MM.1S (cell line): ENCODE measurements at regions not wholly inside any gene's neighbourhood (a gene's known extent, or its start where the extent isn't known, plus 50 kb on each side); places are given as distances from the start of the nearest gene placed in this dataset.

Source experiments
- DNase-seq: peaks from one replicate; pipeline ENCODE4 v3.0.0-alpha.2; 2015
- H2AFZ ChIP-seq: fragments of 300-600 bp; sonication (generic); 2 replicates; pipeline ENCODE4 v1.6.0; 2016; ENCODE audit warnings: antibody characterized with exemption, low read length
- H3F3A ChIP-seq: fragments of 300-600 bp; sonication (generic); 2 replicates; pipeline ENCODE4 v1.6.1; 2016; ENCODE audit warnings: mild to moderate bottlenecking, antibody characterized with exemption, low read length, moderate library complexity, mixed read lengths; ENCODE audit not compliant: insufficient read depth
- H3K27ac ChIP-seq: fragments of 300-600 bp; sonication (generic); 2 replicates; pipeline ENCODE4 v1.5.1; 2016; ENCODE audit warnings: mild to moderate bottlenecking, low read length
- H3K27me3 ChIP-seq: fragments of 300-600 bp; sonication (generic); replicated peaks from 2 replicates; pipeline ENCODE4 v1.6.0; 2016; ENCODE audit warnings: low read length; ENCODE audit not compliant: insufficient read depth
- H3K36me3 ChIP-seq: fragments of 300-600 bp; sonication (generic); replicated peaks from 2 replicates; pipeline ENCODE4 v1.6.1; 2016; ENCODE audit warnings: mild to moderate bottlenecking, low read length, mixed read lengths; ENCODE audit not compliant: insufficient read depth
- H3K4me1 ChIP-seq: fragments of 300-600 bp; sonication (generic); 2 replicates; pipeline ENCODE4 v1.6.1; 2016; ENCODE audit warnings: low read length, mixed read lengths
- H3K4me2 ChIP-seq: fragments of 300-600 bp; sonication (generic); 2 replicates; pipeline ENCODE4 v1.6.0; 2016; ENCODE audit warnings: low read depth, low read length
- H3K4me3 ChIP-seq: fragments of 300-600 bp; sonication (generic); 2 replicates; pipeline ENCODE4 v1.5.1; 2016; ENCODE audit warnings: low read length, mixed read lengths
- H3K79me2 ChIP-seq: fragments of 300-600 bp; sonication (generic); 2 replicates; pipeline ENCODE4 v1.6.1; 2016; ENCODE audit warnings: mixed run types, low read length, mixed read lengths
- H3K9ac ChIP-seq: fragments of 300-600 bp; sonication (generic); 2 replicates; pipeline ENCODE4 v1.6.1; 2016; ENCODE audit warnings: low read length, mixed read lengths
- H3K9me2 ChIP-seq: fragments of 300-600 bp; sonication (generic); replicated peaks from 2 replicates; pipeline ENCODE4 v1.6.1; 2016; ENCODE audit warnings: mild to moderate bottlenecking, low read length, mixed read lengths; ENCODE audit not compliant: insufficient read depth
- H3K9me3 ChIP-seq: fragments of 300-600 bp; sonication (generic); replicated peaks from 2 replicates; pipeline ENCODE4 v1.6.1; 2016; ENCODE audit warnings: mild to moderate bottlenecking, low read length, mixed read lengths; ENCODE audit not compliant: insufficient read depth
- H4K20me1 ChIP-seq: fragments of 300-600 bp; sonication (generic); 2 replicates; pipeline ENCODE4 v1.6.1; 2016; ENCODE audit warnings: mild to moderate bottlenecking, low read length, moderate library complexity, mixed read lengths; ENCODE audit not compliant: insufficient read depth
- EZH2 ChIP-seq: fragments of 300-600 bp; sonication (generic); optimal IDR thresholded peaks from 2 replicates; pipeline ENCODE3; 2017; ENCODE audit warnings: low read depth, mild to moderate bottlenecking, antibody characterized with exemption, low read length, mixed read lengths
- EZH2phosphoT487 ChIP-seq: fragments of 300-600 bp; sonication (generic); IDR thresholded peaks from 2 replicates; pipeline ENCODE4 v1.6.1; 2018; ENCODE audit warnings: antibody characterized with exemption, low read length
- TF ChIP-seq, protein P1 (sequence below): fragments of 300-600 bp; sonication (generic); IDR thresholded peaks from 2 replicates; pipeline ENCODE4 v1.5.1; 2016; ENCODE audit warnings: antibody characterized with exemption, low read length, mixed read lengths

DNA sequence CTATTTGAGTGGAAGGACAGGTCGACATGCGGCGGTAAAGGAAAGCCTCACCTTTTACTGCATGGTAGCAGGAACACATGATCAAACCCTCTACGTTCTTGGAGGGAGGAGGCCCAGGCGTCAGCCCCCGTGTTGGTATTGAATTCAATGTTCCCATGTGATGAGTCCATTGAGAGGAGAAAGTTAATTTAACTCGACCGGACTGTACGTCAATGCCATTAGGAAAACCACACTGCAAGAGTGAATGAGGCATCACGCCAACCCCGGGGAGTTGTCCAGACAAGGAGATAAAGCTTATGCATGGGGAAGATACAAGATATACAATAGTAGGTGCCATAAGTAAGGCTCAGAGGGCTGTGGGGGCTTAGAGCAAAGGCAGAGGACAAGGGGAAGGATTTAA, 213.9 kb upstream of the ECI2 start:
- H3K36me3 ChIP-seq = no peaks in the 10 kb centered on the region
- no peak overlapping the region for H3K4me2 ChIP-seq
- no peaks in the 10 kb centered on the region for H3K9me3 ChIP-seq
- no peaks in the 10 kb centered on the region for H3K4me1 ChIP-seq
- no peak for DNase-seq
- H3K4me3 ChIP-seq = no peak overlapping the region
- TF ChIP-seq, protein P1, sequence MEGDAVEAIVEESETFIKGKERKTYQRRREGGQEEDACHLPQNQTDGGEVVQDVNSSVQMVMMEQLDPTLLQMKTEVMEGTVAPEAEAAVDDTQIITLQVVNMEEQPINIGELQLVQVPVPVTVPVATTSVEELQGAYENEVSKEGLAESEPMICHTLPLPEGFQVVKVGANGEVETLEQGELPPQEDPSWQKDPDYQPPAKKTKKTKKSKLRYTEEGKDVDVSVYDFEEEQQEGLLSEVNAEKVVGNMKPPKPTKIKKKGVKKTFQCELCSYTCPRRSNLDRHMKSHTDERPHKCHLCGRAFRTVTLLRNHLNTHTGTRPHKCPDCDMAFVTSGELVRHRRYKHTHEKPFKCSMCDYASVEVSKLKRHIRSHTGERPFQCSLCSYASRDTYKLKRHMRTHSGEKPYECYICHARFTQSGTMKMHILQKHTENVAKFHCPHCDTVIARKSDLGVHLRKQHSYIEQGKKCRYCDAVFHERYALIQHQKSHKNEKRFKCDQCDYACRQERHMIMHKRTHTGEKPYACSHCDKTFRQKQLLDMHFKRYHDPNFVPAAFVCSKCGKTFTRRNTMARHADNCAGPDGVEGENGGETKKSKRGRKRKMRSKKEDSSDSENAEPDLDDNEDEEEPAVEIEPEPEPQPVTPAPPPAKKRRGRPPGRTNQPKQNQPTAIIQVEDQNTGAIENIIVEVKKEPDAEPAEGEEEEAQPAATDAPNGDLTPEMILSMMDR = no peak
- no peak for TF ChIP-seq EZH2
- no peak for TF ChIP-seq EZH2phosphoT487
- no peaks in the 10 kb centered on the region for H4K20me1 ChIP-seq
- no peak overlapping the region for H3K27ac ChIP-seq
- H3K9me2 ChIP-seq = no peaks in the 10 kb centered on the region
- no peaks in the 10 kb centered on the region for H3F3A ChIP-seq
- no peaks in the 10 kb centered on the region for H3K79me2 ChIP-seq
- H3K9ac ChIP-seq = no peak overlapping the region
- H2AFZ ChIP-seq = no peak overlapping the region
- H3K27me3 ChIP-seq = no peaks in the 10 kb centered on the region

DNA sequence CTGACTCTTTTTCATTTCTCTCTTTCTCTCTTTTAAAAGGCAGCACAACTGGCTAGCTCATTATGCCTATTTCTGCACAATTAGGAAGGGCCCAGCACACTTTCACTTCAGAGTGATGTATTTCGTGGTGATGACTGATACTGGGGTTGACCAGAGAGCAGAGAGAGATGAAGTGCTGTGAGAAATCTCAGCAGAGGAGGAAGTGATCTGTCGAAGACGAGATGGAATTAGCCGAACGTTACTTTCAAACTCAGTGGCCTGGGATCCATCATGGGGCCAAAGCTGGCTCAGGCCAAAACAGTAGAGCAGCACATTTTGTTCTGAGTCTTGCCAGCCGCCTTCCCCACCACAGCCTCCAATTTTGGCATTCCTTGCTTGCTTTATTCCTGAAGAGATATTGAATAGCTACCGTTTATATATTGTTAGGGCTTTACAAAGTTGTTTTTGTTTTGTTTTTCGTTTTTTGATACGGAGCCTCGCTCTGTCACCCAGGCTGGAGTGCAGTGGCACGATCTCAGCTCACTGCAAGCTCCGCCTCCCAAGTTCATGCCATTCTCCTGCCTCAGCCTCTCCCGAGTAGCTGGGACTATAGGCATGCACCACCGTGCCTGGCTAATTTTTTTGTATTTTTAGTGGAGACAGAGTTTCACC, 213.2 kb upstream of the ECI2 start:
- Histone ChIP-seq H3F3A (no peaks in the 10 kb centered on the region), H2AFZ (no peak overlapping the region), H3K36me3 (no peaks in the 10 kb centered on the region), H3K4me3 (no peak overlapping the region), H3K9ac (no peak overlapping the region), H3K4me2 (no peak overlapping the region), H4K20me1 (no peaks in the 10 kb centered on the region), H3K4me1 (no peaks in the 10 kb centered on the region), H3K27ac (no peak overlapping the region), H3K9me3 (no peaks in the 10 kb centered on the region), H3K27me3 (no peaks in the 10 kb centered on the region), H3K79me2 (no peaks in the 10 kb centered on the region), H3K9me2 (no peaks in the 10 kb centered on the region)
- TF ChIP-seq, protein P1 = no peak
- no peak for TF ChIP-seq EZH2phosphoT487
- no peak for TF ChIP-seq EZH2
- no peak for DNase-seq

DNA sequence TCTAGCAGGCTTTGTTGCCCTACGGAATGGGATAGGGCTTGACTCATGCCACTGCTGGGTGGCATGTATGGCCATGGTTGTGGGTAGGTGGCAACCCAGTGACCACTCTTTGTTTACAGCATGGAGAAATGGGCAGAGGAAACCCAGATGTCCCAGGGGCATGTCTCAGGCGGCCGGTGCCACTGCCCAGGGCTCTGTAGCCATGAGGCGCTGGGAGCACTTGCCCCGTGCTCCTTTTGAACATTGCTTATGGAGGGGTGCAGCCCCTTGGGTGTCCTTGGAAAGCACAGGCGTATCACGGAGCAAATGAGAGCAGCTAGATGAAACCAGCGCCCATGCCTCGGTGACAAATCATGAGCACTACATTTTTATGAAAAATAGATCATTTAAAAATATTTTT, 212.5 kb upstream of the ECI2 start:
- H3K9me3 ChIP-seq = no peaks in the 10 kb centered on the region
- H3K4me1 ChIP-seq = no peaks in the 10 kb centered on the region
- no peak overlapping the region for H3K27ac ChIP-seq
- no peak overlapping the region for H3K9ac ChIP-seq
- H3K36me3 ChIP-seq = no peaks in the 10 kb centered on the region
- no peak overlapping the region for H3K4me2 ChIP-seq
- TF ChIP-seq EZH2phosphoT487 = no peak
- TF ChIP-seq, protein P1 = no peak
- TF ChIP-seq EZH2 = no peak
- no peaks in the 10 kb centered on the region for H4K20me1 ChIP-seq
- no peak for DNase-seq
- no peak overlapping the region for H3K4me3 ChIP-seq
- no peaks in the 10 kb centered on the region for H3K9me2 ChIP-seq
- no peak overlapping the region for H2AFZ ChIP-seq
- H3K27me3 ChIP-seq = no peaks in the 10 kb centered on the region
- H3F3A ChIP-seq = no peaks in the 10 kb centered on the region
- H3K79me2 ChIP-seq = no peaks in the 10 kb centered on the region
